Ishikawa (cell line): ENCODE measurements at regions not wholly inside any gene's neighbourhood (a gene's known extent, or its start where the extent isn't known, plus 50 kb on each side); places are given as distances from the start of the nearest gene placed in this dataset.

ENCODE experiments used
- CEBPB ChIP-seq: IDR thresholded peaks from 2 replicates; pipeline ENCODE4 v1.6.1; 2012
- EGR1 ChIP-seq: IDR thresholded peaks from 2 replicates; pipeline ENCODE4 v1.6.1; 2012
- EP300 ChIP-seq: IDR thresholded peaks from 2 replicates; pipeline ENCODE4 v1.6.1; 2012; ENCODE audit warnings: borderline replicate concordance
- FOXM1 ChIP-seq: IDR thresholded peaks from 2 replicates; pipeline ENCODE4 v1.6.1; 2012; ENCODE audit warnings: low read depth, borderline replicate concordance
- MAX ChIP-seq: IDR thresholded peaks from 2 replicates; pipeline ENCODE4 v1.6.1; 2012
- RAD21 ChIP-seq: IDR thresholded peaks from 2 replicates; pipeline ENCODE4 v1.6.1; 2012; ENCODE audit warnings: low read depth
- REST ChIP-seq: IDR thresholded peaks from 2 replicates; pipeline ENCODE4 v1.6.1; 2012; ENCODE audit warnings: low read depth, mild to moderate bottlenecking
- TAF1 ChIP-seq: IDR thresholded peaks from 2 replicates; pipeline ENCODE4 v1.6.1; 2012; ENCODE audit warnings: low read depth, mild to moderate bottlenecking
- TCF12 ChIP-seq: IDR thresholded peaks from 2 replicates; pipeline ENCODE4 v1.6.1; 2012; ENCODE audit warnings: low read depth
- YY1 ChIP-seq: IDR thresholded peaks from 2 replicates; pipeline ENCODE4 v1.6.1; 2012; ENCODE audit warnings: low read depth

GRCh38 chr4:107275225-107275624, 239.1 kb upstream of the DKK2 start:
- TF ChIP-seq TCF12 (no peak), EP300 (no peak), CEBPB (no peak), MAX (no peak), RAD21 (no peak), TAF1 (no peak), FOXM1 (no peak), EGR1 (no peak), YY1 (no peak), REST (no peak)
